Gastroesophageal sphincter (tissue), 3 donors: ENCODE measurements at regions not wholly inside any gene's neighbourhood (a gene's known extent, or its start where the extent isn't known, plus 50 kb on each side); places are given as distances from the start of the nearest gene placed in this dataset.

ENCODE experiments used
- EP300 ChIP-seq: sonication (generic); formaldehyde crosslinking; IDR thresholded peaks from one replicate; pipeline ENCODE4 v1.6.1; 2017; ENCODE audit warnings: antibody characterized with exemption, mild to moderate bottlenecking
- POLR2AphosphoS5 ChIP-seq: sonication (generic); formaldehyde crosslinking; IDR thresholded peaks from one replicate; pipeline ENCODE4 v1.6.1; 2017; ENCODE audit warnings: antibody characterized with exemption
- TF ChIP-seq, protein P1 (sequence below), 4 experiments: fragments of 200-600 bp in 2 of 4; fragments of 450-650 bp in 2 of 4; sonication (generic) in 1 of 4; IDR thresholded peaks; one replicate each; pipeline ENCODE4 v1.5.1; 2017 to 2019; ENCODE audit warnings: antibody characterized with exemption in 4 of 4, mild to moderate bottlenecking in 2 of 4, moderate library complexity in 2 of 4

- TF ChIP-seq, protein P1, sequence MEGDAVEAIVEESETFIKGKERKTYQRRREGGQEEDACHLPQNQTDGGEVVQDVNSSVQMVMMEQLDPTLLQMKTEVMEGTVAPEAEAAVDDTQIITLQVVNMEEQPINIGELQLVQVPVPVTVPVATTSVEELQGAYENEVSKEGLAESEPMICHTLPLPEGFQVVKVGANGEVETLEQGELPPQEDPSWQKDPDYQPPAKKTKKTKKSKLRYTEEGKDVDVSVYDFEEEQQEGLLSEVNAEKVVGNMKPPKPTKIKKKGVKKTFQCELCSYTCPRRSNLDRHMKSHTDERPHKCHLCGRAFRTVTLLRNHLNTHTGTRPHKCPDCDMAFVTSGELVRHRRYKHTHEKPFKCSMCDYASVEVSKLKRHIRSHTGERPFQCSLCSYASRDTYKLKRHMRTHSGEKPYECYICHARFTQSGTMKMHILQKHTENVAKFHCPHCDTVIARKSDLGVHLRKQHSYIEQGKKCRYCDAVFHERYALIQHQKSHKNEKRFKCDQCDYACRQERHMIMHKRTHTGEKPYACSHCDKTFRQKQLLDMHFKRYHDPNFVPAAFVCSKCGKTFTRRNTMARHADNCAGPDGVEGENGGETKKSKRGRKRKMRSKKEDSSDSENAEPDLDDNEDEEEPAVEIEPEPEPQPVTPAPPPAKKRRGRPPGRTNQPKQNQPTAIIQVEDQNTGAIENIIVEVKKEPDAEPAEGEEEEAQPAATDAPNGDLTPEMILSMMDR (IDR thresholded peaks at IDR 0.05) = no peak
- TF ChIP-seq EP300 (no peak), POLR2AphosphoS5 (no peak)
Measured at GRCh38 chrX:455199-455598, 68.5 kb upstream of the PPP2R3B start.
